ENCODE measurements at regions not wholly inside any gene's neighbourhood (a gene's known extent, or its start where the extent isn't known, plus 50 kb on each side); places are given as distances from the start of the nearest gene placed in this dataset.

- Histone ChIP-seq H3K27me3 (ENCODE audit: low read length) (no peaks in the 10 kb centered on the region), H3K9ac (ENCODE audit: low read length) (no peak overlapping the region), H4K20me1 (ENCODE audit: low read depth, low read length) (no peaks in the 10 kb centered on the region), H3K9me3 (ENCODE audit: insufficient read depth, low read length) (no peaks in the 10 kb centered on the region), H3K79me2 (ENCODE audit: insufficient read depth, low read length) (no peaks in the 10 kb centered on the region), H3K9me2 (replicated peaks; ENCODE audit: insufficient read depth, low read length) (no peaks in the 10 kb centered on the region), H3K4me3 (ENCODE audit: insufficient read depth, low read length, poor library complexity, severe bottlenecking) (no peak overlapping the region), H3K4me2 (ENCODE audit: low read depth, low read length, poor library complexity, severe bottlenecking) (no peak overlapping the region), H3K27ac (ENCODE audit: low read depth, low read length) (no peak overlapping the region), H3F3A (ENCODE audit: insufficient read depth) (no peaks in the 10 kb centered on the region), H2AFZ (ENCODE audit: low read depth, low read length, severe bottlenecking) (no peak overlapping the region), H3K36me3 (ENCODE audit: low read length) (no peaks in the 10 kb centered on the region)
- TF ChIP-seq EZH2phosphoT487 (conservative IDR thresholded peaks at IDR 0.05; ENCODE audit: low read length) (no peak), CTCF (IDR thresholded peaks at IDR 0.05; ENCODE audit: insufficient read depth, low read length, poor library complexity, severe bottlenecking) (peak; percentile 49)
These were observed 238.5 kb upstream of the ERBB4 start for GRCh38 chr2:212777020-212777491.

GRCh38 chr2:212773808-212774339 is 235.3 kb upstream of the ERBB4 start:
- no peaks in the 10 kb centered on the region for H3K79me2 ChIP-seq (ENCODE audit: insufficient read depth, low read length)
- H3K4me2 ChIP-seq (ENCODE audit: low read depth, low read length, poor library complexity, severe bottlenecking): no peak overlapping the region

GRCh38 chr2:212770240-212770639 is 231.6 kb upstream of the ERBB4 start:
- Histone ChIP-seq H3K9ac (ENCODE audit: low read length) (no peak overlapping the region), H3K4me2 (ENCODE audit: low read depth, low read length, poor library complexity, severe bottlenecking) (no peak overlapping the region), H3K9me2 (replicated peaks; ENCODE audit: insufficient read depth, low read length) (no peaks in the 10 kb centered on the region), H3K9me3 (ENCODE audit: insufficient read depth, low read length) (no peaks in the 10 kb centered on the region), H2AFZ (ENCODE audit: low read depth, low read length, severe bottlenecking) (no peak overlapping the region), H4K20me1 (ENCODE audit: low read depth, low read length) (no peaks in the 10 kb centered on the region), H3K36me3 (ENCODE audit: low read length) (no peaks in the 10 kb centered on the region), H3K4me3 (ENCODE audit: insufficient read depth, low read length, poor library complexity, severe bottlenecking) (no peak overlapping the region), H3K27me3 (ENCODE audit: low read length) (no peaks in the 10 kb centered on the region), H3K27ac (ENCODE audit: low read depth, low read length) (no peak overlapping the region), H3K79me2 (ENCODE audit: insufficient read depth, low read length) (no peaks in the 10 kb centered on the region), H3F3A (ENCODE audit: insufficient read depth) (no peaks in the 10 kb centered on the region)
- no peak for TF ChIP-seq CTCF (IDR thresholded peaks at IDR 0.05; ENCODE audit: insufficient read depth, low read length, poor library complexity, severe bottlenecking)
- TF ChIP-seq EZH2phosphoT487 (conservative IDR thresholded peaks at IDR 0.05; ENCODE audit: low read length): no peak

More at GRCh38 chr2:212773808-212774339, 235.3 kb upstream of the ERBB4 start:
- Histone ChIP-seq H3K36me3 (ENCODE audit: low read length) (no peaks in the 10 kb centered on the region), H3K27ac (ENCODE audit: low read depth, low read length) (no peak overlapping the region), H3K9me3 (ENCODE audit: insufficient read depth, low read length) (no peaks in the 10 kb centered on the region), H4K20me1 (ENCODE audit: low read depth, low read length) (no peaks in the 10 kb centered on the region), H2AFZ (ENCODE audit: low read depth, low read length, severe bottlenecking) (no peak overlapping the region), H3K9me2 (replicated peaks; ENCODE audit: insufficient read depth, low read length) (no peaks in the 10 kb centered on the region), H3F3A (ENCODE audit: insufficient read depth) (no peaks in the 10 kb centered on the region), H3K4me3 (ENCODE audit: insufficient read depth, low read length, poor library complexity, severe bottlenecking) (no peak overlapping the region), H3K27me3 (ENCODE audit: low read length) (no peaks in the 10 kb centered on the region), H3K9ac (ENCODE audit: low read length) (no peak overlapping the region)
- TF ChIP-seq CTCF (IDR thresholded peaks at IDR 0.05; ENCODE audit: insufficient read depth, low read length, poor library complexity, severe bottlenecking) (no peak), EZH2phosphoT487 (conservative IDR thresholded peaks at IDR 0.05; ENCODE audit: low read length) (no peak)
